ENCODE measurements at regions not wholly inside any gene's neighbourhood (a gene's known extent, or its start where the extent isn't known, plus 50 kb on each side); places are given as distances from the start of the nearest gene placed in this dataset.

- ChIA-PET CTCF (no interaction called here), POLR2A (no interaction called here)
- intact Hi-C loops (cut with DNase I, micrococcal nuclease) = no loop called here
- H3K36me3 Mint-ChIP-seq (ENCODE audit: low read depth) = no peaks in the 10 kb centered on the region
- no peaks in the 10 kb centered on the region for H3K9me3 ChIP-seq (ENCODE audit: control insufficient read depth in 1 of 2, insufficient read depth in 1 of 2, low read length in 2 of 2)
- ATAC-seq (ENCODE audit: poor library complexity) (no peak), DNase-seq (no peak)
- no peak overlapping the region for H3K4me3 ChIP-seq (ENCODE audit: low read length)
- no peaks in the 10 kb centered on the region for H3K4me1 Mint-ChIP-seq (ENCODE audit: low read depth)
- no peak overlapping the region for H3K4me3 Mint-ChIP-seq
- H3K27ac Mint-ChIP-seq = no peak overlapping the region
- no peaks in the 10 kb centered on the region for H3K9me3 Mint-ChIP-seq
- H3K4me1 ChIP-seq (ENCODE audit: insufficient read depth, low read length) = no peaks in the 10 kb centered on the region
- H3K36me3 ChIP-seq (ENCODE audit: insufficient read depth, low read length) = no peaks in the 10 kb centered on the region
- H3K27me3 Mint-ChIP-seq = peaks cover 8% of the 10 kb centered on the region
- H3K27me3 ChIP-seq (ENCODE audit: control insufficient read depth in 1 of 2, insufficient read depth in 2 of 2, low read length in 2 of 2) = no peaks in the 10 kb centered on the region
- no peak for TF ChIP-seq CTCF (IDR thresholded peaks at IDR 0.05)
- H3K27ac ChIP-seq (ENCODE audit: low read depth in 1 of 2, low read length in 2 of 2) = no peak overlapping the region
Measured at GRCh38 chrX:68912113-68912512, 83.3 kb downstream of the EFNB1 start.

- Mint-ChIP-seq H3K27me3 (peaks cover 8% of the 10 kb centered on the region), H3K36me3 (ENCODE audit: low read depth) (no peaks in the 10 kb centered on the region), H3K4me1 (ENCODE audit: low read depth) (no peaks in the 10 kb centered on the region), H3K27ac (no peak overlapping the region), H3K9me3 (no peaks in the 10 kb centered on the region), H3K4me3 (no peak overlapping the region)
- Histone ChIP-seq H3K27ac (ENCODE audit: low read depth in 1 of 2, low read length in 2 of 2) (no peak overlapping the region), H3K4me1 (ENCODE audit: insufficient read depth, low read length) (no peaks in the 10 kb centered on the region), H3K9me3 (ENCODE audit: control insufficient read depth in 1 of 2, insufficient read depth in 1 of 2, low read length in 2 of 2) (no peaks in the 10 kb centered on the region), H3K27me3 (ENCODE audit: control insufficient read depth in 1 of 2, insufficient read depth in 2 of 2, low read length in 2 of 2) (no peaks in the 10 kb centered on the region), H3K4me3 (ENCODE audit: low read length) (no peak overlapping the region), H3K36me3 (ENCODE audit: insufficient read depth, low read length) (no peaks in the 10 kb centered on the region)
- intact Hi-C loops (cut with DNase I, micrococcal nuclease) = no loop called here
- CTCF ChIA-PET = no interaction called here
- no peak for DNase-seq
- ATAC-seq (ENCODE audit: poor library complexity) = no peak
- POLR2A ChIA-PET = no interaction called here
- no peak for TF ChIP-seq CTCF (IDR thresholded peaks at IDR 0.05)
Measured at GRCh38 chrX:68910731-68911428, 82.1 kb downstream of the EFNB1 start.

- no peak overlapping the region for H3K27ac Mint-ChIP-seq
- POLR2A ChIA-PET = no interaction called here
- intact Hi-C loops (cut with DNase I, micrococcal nuclease) = no loop called here
- peaks cover 8% of the 10 kb centered on the region for H3K27me3 Mint-ChIP-seq
- H3K36me3 Mint-ChIP-seq (ENCODE audit: low read depth) = no peaks in the 10 kb centered on the region
- no peak for ATAC-seq (ENCODE audit: poor library complexity)
- CTCF ChIA-PET = no interaction called here
- H3K4me3 ChIP-seq (ENCODE audit: low read length) = no peak overlapping the region
- no peaks in the 10 kb centered on the region for H3K36me3 ChIP-seq (ENCODE audit: insufficient read depth, low read length)
- no peaks in the 10 kb centered on the region for H3K27me3 ChIP-seq (ENCODE audit: control insufficient read depth in 1 of 2, insufficient read depth in 2 of 2, low read length in 2 of 2)
- no peak overlapping the region for H3K4me3 Mint-ChIP-seq
- H3K27ac ChIP-seq (ENCODE audit: low read depth in 1 of 2, low read length in 2 of 2) = no peak overlapping the region
- no peak for DNase-seq
- H3K4me1 Mint-ChIP-seq (ENCODE audit: low read depth) = no peaks in the 10 kb centered on the region
- H3K9me3 ChIP-seq (ENCODE audit: control insufficient read depth in 1 of 2, insufficient read depth in 1 of 2, low read length in 2 of 2) = no peaks in the 10 kb centered on the region
- H3K4me1 ChIP-seq (ENCODE audit: insufficient read depth, low read length) = no peaks in the 10 kb centered on the region
- no peaks in the 10 kb centered on the region for H3K9me3 Mint-ChIP-seq
- no peak for TF ChIP-seq CTCF (IDR thresholded peaks at IDR 0.05)
Measured at GRCh38 chrX:68909945-68910344, 81.1 kb downstream of the EFNB1 start.
